KG1 (cell line): ENCODE measurements at regions not wholly inside any gene's neighbourhood (a gene's known extent, or its start where the extent isn't known, plus 50 kb on each side); places are given as distances from the start of the nearest gene placed in this dataset.
"Not testable (repeated sequence)": the region's sequence is repeated elsewhere in the genome, so short reads cannot be mapped to it uniquely, and the experiment has no call there.

Experiments used
- DNase-seq: peaks from one replicate; lab custom pipeline; 2025; lab: John Stamatoyannopoulos, UW

GRCh38 chr3:103787879-103788278, 1353.1 kb downstream of the ZPLD1 start:
- no peak for DNase-seq

DNA sequence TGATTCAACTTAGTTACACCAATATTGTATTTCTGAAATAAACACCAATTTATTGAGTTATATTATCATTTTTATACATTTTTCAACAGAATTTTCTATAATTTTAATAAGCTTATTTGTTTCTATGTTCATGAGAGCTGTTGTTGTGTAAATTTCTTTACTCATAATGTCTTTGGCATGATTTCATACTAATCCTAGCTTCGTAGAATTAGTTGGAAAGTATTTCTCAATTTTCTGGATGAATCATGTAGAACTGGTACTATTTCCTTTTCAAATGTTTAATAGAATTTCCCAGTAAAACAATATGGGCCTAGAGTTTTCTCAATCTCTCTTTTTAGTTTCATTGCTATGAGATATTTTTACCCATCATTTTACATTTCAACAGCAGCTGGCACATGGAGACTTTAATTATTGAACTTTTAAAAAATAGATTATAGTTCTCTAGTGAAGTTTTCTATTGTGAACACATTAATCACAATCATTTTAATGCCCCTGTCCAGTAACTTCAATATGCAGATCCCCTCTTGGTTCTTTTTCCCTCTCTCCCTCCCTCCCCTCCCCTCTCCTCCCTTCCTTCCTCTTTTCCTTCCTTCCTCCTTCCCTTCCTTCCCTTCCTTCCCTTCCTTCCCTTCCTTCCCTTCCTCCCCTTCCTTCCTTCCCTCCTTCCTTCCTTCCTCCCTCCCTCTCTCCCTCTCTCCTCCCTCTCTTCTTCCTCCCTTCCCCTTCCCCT, 1357.1 kb downstream of the ZPLD1 start:
- no peak for DNase-seq

- DNase-seq = no peak
These were observed 1359.8 kb downstream of the ZPLD1 start for GRCh38 chr3:103794656-103795055.

GRCh38 chr3:103796068-103796467, 1361.3 kb downstream of the ZPLD1 start:
- DNase-seq = no peak

- DNase-seq = no peak
These were observed 1369.0 kb downstream of the ZPLD1 start for GRCh38 chr3:103803787-103804186.

DNA sequence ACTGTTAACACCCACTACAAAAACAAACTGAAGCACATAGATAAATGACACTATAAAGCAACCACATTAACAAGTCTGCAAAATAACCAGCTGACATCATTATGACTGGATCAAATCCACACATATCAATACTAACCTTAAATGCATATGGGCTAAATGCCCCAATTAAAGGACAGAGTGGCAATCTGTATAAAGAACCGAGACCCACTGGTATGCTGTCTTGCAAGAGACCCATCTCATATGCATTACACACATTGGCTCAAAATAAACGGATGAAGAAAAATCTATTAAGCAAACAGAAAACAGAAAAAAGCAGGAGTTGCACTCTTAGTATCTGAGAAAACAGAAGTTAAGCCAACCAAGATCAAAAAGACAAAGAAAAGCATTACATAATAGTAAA, 1375.4 kb downstream of the ZPLD1 start:
- DNase-seq = no peak

DNA sequence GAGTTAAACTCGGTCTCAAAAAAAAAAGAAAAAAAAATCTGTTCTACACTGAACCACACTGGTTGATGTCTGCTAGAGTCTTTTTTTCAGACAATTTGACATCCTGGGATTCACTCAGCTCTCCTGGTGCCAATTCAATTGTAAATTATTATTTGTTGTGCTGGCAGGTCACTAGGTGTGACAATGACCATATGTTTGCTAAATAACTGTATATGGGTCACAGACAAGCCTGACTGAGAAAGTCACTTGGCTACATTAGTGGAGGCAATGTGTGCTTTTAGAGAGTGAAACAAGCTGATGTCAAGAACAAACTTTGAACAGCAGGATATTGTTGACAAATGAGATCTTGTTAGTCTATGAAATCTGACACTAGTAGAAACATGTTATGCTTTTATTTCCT, 1379.1 kb downstream of the ZPLD1 start:
- no peak for DNase-seq

- DNase-seq = no peak
These were observed 1383.6 kb downstream of the ZPLD1 start for GRCh38 chr3:103818398-103818797.

- DNase-seq = no peak
These were observed 1384.0 kb downstream of the ZPLD1 start for GRCh38 chr3:103818800-103819199.

DNA sequence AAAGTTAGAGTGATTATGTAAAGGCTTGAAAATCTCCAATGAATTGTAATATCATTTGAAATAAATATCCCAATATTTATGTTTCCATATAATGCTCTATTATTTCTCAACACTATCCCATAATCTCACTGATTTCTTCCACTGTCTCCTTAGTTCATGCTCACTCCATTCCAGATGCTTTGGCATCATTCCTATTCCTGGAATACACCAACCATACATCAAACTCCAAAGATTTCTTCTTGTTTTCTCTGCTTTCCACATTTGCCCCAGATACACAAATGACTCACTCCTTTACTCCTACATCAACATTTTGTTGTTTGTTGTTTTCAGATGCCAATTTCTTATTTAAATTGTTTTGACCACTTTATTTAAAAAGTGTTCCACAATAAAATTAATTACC, 1390.8 kb downstream of the ZPLD1 start:
- DNase-seq = no peak

GRCh38 chr3:103829723-103830326, 1395.0 kb downstream of the ZPLD1 start:
- no peak for DNase-seq

DNA sequence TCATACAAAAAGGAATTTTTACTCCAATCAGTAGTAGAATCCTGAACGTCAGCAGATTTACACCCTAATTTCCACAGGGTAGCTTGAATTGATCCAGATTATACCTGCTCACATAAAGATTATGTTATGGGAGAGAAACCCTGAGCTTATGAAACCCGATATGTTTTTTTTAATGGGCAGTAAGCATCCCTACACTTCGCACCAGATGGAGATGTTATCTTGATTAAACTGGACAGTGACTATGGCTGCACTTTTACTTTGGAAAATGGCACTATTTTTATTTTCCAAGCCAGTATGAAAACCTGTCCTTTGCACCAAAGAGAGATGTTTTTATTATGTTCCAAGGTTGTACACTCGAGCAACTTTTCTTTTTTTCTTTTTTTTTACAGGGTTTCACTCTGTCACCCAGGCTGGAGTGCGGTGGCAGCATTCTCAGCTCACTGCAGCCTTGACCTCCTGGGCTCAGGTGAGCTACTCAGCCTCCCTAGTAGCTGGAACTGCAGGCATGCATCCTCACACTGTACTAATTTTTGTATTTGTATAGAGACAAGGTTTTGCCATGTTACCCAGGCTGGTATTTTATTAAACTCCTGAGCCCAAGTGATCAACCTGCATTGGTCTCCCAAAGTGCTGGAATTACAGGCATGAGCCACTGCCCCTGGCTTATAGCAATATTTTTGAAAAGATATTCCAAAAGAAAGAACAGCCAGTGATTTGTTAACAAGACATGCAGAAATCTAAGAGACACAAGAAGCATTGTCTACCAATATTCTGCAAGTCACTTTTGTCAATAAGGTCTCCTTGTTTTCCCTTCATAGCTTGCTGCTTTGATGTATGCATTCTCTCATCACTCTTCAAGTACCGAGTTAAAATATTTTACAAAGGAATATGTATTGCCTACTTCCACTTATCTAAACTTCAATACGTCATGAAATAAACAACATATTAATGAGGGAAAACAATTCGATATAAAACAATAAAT, 1412.6 kb downstream of the ZPLD1 start:
- DNase-seq = no peak

DNA sequence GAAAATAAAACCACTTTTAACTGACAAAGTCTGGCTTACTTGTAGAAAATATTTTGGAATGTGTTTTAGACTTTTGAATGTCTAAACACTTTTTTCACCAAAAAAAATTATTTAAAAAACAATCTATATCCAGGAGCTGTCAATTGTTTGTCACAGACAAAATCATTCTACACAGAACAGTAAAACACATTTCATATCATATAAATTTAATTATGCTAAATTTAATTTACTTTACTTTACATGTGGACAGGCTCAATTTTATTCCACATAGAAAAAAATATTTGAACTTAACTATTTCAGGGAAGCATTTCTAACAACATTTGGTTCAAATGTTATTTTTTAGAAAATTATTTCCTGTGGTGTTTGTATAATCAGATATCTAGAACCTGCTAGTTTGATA, 1417.0 kb downstream of the ZPLD1 start:
- no peak for DNase-seq

DNA sequence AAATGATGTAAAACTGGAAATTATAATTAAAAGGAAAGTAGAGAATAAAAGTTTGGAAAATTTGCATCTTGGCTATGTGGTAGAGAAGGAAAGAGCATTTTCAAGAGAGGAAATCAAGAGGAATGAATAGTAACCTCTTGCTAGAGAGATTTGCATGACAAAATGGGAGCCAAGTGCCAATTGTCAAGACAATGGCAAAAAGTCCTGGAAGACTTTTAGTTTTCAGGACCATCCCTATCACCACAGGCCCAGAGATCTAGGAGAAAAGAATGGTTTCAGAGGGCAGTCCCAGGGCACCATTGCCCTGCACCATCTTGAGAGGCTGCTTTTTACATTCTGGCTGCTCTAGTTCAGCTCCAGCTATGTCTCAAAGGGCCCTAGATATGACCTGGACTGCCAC, 1427.6 kb downstream of the ZPLD1 start:
- no peak for DNase-seq

DNA sequence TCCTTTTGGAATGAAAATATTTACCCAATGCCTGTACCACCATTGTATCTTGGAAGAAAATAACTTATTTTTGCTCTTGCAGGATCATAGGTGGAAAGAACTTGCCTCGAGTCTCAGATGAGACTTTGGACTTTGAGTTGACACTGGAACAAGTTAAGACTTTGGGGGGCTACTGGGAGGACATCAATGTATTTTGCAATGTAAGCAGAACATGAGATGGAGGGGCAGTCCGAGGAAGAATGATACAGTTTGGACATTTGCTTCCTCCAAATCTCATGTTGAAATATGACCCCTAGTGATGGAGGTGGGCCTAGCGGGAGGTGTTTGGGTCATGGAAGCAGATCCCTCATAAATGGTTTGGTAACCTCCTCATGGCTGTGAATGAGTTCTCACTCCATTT, 1428.6 kb downstream of the ZPLD1 start:
- no peak for DNase-seq

- DNase-seq = no peak
These were observed 1431.3 kb downstream of the ZPLD1 start for GRCh38 chr3:103866113-103866512.

DNA sequence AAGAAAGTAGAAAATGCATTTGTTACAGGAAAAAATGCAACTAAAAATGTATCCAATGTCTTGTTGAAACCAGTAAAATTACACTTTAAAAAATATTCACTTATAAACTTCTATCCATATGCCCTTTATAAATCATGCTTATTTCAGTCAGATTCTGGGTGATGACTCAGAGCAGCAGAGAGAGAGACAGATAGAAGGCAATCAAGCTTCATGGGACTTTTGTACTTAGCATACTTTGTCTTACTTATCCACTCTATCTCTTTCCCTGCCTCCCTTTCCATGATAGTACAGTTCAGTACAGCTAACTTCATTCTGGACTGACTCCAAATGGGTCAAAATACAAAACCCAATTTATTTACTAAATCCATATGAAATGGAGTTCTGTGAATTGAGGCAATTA, 1438.2 kb downstream of the ZPLD1 start:
- no peak for DNase-seq

GRCh38 chr3:103873897-103874545, 1439.2 kb downstream of the ZPLD1 start:
- no peak for DNase-seq

GRCh38 chr3:103881809-103882208, 1447.0 kb downstream of the ZPLD1 start:
- DNase-seq = not testable (repeated sequence)

GRCh38 chr3:103889675-103890074, 1454.9 kb downstream of the ZPLD1 start:
- no peak for DNase-seq

- DNase-seq = no peak
These were observed 1459.5 kb downstream of the ZPLD1 start for GRCh38 chr3:103894162-103894822.

DNA sequence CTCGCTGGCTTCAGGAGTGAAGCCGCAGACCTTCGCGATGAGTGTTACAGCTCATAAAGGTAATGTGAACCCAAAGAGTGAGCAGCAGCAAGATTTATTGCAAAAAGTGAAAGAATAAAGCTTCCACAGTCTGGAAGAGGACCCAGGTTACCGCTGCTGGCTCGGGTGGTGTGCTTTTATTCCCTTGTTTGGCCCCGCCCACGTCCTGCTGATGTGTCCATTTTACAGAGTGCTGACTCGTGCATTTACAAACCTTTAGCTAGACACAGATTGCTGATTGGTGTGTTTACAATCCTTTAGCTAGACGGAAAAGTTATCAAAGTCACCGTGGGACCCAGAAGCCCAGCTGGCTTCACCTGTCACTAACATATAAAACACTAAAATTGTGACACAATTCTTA, 1464.5 kb downstream of the ZPLD1 start:
- DNase-seq = no peak
